ENCODE measurements at regions not wholly inside any gene's neighbourhood (a gene's known extent, or its start where the extent isn't known, plus 50 kb on each side); places are given as distances from the start of the nearest gene placed in this dataset.

- TF ChIP-seq POLR2AphosphoS5 (IDR thresholded peaks at IDR 0.05; ENCODE audit: borderline replicate concordance, low read depth, low read length) = no peak
- TF ChIP-seq FOXP2 (optimal IDR thresholded peaks at IDR 0.05; ENCODE audit: control extremely low read depth, extremely low read length, insufficient read depth) = no peak
- TF ChIP-seq EZH2 (IDR thresholded peaks at IDR 0.05) = no peak
Measured at GRCh38 chr5:106092455-106092854, 1578.3 kb downstream of the EFNA5 start.

Data from SK-N-MC (cell line).